ENCODE measurements at regions not wholly inside any gene's neighbourhood (a gene's known extent, or its start where the extent isn't known, plus 50 kb on each side); places are given as distances from the start of the nearest gene placed in this dataset.

GRCh38 chr14:95979339-95980042 is 59.7 kb upstream of the C14orf132 start:
- TF ChIP-seq POLR2A (IDR thresholded peaks at IDR 0.05) (no peak), CTCF (IDR thresholded peaks at IDR 0.05) (no peak)
